NCI-H1436 treated with DMSO at 0.1 percent for 48 hours (cell line): ENCODE measurements at regions not wholly inside any gene's neighbourhood (a gene's known extent, or its start where the extent isn't known, plus 50 kb on each side); places are given as distances from the start of the nearest gene placed in this dataset.

Experiments
- DNase-seq: peaks from one replicate; lab custom pipeline; 2025; lab: John Stamatoyannopoulos, UW

DNA sequence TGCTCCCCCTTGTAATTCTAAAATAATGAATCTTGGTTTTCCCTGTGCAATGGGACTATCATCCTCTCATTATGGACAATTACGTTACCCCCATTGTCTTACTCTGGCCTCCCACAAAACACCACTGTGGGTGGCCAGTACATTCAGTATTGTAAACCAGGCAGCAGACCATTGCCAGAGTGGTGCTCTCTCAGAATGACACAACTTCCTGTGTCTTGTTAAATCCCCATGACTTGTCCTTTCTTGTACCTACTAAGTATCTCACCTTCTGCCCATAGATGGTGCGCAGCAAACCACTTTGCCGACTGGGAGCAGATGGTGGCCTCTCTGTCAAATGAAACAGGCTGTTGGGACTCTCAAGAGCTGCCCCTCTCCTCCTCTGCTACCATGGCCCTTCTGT is 287.1 kb upstream of the RAG2 start:
- DNase-seq: no peak

DNA sequence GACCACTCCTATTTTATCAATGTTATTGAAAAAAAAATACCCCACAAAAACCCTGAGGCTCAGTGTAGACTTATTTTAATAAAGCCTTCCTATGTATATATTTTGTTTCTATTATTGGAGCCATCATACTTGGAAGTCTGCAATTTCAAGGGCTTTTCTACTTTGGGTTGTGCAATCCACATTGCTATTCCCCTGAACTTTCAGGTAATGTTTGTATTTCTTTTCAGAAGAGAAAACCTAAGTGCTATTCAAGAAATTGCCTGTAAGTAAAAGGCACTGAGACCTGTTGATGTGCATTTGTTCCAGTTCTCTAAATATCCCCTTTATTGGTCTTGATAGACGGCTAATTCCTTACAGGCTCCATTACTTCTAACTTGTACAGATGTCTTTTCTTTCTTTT is 280.7 kb upstream of the RAG2 start:
- DNase-seq: no peak

GRCh38 chr11:36877149-36877548 is 279.1 kb upstream of the RAG2 start:
- no peak for DNase-seq

GRCh38 chr11:36876266-36876665 is 278.2 kb upstream of the RAG2 start:
- DNase-seq: no peak

DNA sequence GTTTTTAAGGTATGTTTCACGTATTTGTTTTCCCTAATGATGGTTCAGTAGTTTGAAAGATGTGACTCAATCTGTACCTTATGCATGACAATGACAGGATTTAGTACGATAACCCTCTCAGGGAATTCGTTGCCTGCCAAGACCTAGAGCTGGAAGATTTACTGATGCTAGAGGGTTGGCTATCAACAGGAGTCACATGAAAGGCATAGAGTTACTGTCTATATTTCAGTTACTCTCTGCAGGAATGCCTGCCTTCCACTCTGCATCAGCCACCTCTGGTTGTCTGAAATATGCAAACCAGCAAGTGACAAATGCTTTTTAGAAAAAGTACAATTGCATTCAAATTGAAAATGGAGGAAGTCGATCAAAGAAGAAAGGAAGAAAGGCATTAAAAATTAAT is 276.3 kb upstream of the RAG2 start:
- DNase-seq: no peak

DNA sequence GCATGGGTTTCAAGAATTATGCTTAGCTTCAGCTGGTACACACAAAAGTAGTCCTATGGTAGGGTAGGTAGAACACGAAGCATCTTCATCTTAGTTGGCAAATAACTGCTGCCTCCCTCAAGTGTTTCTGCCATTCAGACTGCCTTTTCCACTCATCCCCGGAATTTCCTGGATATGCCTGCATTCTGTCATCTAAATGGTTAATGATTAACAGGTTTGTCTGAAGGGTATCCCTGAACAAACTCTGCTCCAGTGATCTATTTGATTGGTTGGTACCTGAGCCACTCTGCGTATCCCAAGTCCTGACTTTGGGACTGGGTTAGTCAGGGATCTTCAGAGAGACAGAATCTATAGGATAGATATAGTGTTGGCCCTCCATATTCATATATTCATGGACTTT is 272.3 kb upstream of the RAG2 start:
- DNase-seq: no peak

- DNase-seq: no peak
These were observed 270.3 kb upstream of the RAG2 start for GRCh38 chr11:36868380-36868779.

DNA sequence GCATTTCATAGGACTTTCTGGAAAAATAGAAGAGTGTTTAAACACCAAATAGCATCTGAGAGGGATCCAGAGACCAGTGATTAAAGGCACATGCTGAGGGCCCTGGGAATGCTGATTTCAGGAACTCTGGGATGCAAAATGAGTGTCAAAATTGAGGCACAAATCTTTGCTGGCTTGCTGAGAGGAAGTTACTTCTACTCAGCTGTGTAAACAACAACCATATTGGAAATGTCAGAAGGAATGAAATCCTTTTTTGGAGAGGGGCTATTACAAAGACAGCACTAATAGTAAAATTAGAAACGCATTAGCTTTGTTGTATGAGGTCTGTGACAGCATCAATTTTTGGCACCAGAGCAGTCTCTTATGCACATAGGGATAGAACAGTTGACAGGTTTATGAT is 267.8 kb upstream of the RAG2 start:
- DNase-seq: no peak

DNA sequence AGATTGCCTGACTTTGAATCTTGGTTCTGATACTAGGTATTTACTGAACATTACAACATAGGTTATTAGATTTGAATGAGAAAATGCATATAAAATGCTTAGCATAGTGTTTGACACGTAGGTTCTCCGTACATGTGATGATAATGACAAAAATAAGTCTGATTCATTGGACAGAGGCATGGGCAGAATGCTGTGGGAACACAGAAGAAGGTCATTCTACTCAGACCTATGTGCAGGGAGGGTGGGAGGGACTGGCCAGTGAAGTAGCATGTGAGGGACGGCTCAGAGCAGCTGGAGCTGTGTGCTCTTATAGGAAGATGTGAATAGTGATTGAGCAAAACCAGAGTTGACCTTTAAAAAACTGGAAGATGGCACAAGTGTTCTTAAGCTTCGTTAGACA is 256.8 kb upstream of the RAG2 start:
- DNase-seq: no peak

- DNase-seq: no peak
These were observed 250.6 kb upstream of the RAG2 start for GRCh38 chr11:36848660-36849059.

DNA sequence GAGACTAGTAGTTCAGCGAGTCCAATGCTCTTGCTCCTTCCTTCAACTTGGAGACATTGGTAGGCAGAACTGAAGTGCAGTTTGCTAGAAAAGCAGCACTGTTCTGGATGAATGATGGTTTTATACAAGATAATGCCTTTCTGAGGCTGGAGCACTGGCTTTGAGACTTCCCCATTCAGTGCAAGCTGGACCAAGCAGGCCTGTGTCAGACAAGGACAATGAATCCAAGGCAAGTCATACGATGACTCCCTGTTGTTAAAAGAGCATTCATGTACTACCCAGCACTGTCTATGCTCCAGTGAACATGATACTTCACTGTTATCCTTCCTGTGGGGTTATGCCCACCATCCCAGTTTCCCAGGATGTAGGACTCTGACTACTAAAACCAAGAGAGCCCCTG is 242.3 kb upstream of the RAG2 start:
- DNase-seq: no peak

- no peak for DNase-seq
These were observed 239.9 kb upstream of the RAG2 start for GRCh38 chr11:36837831-36838437.

- DNase-seq: no peak
These were observed 227.2 kb upstream of the RAG2 start for GRCh38 chr11:36825251-36825650.

GRCh38 chr11:36824349-36824748 is 226.3 kb upstream of the RAG2 start:
- DNase-seq: no peak

GRCh38 chr11:36822829-36823228 is 224.8 kb upstream of the RAG2 start:
- no peak for DNase-seq

DNA sequence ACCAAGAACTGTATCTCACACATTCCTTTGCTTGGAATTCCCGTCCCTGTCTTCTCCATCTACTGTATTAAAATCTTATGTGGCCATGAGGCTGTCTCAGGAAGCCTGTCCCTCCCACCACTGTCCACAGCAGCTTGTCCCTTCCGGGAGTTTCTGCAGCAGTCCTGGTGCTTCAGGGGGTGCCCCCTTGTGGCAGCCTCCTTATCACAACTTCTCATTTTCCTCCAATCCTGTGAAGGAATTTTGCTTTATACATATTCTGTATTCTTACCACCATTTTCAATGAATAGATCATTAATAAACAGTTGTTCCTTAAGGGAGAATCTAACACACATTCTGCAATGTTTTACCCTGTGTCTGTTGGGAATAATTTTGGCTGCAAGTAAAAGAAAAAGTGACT is 220.4 kb upstream of the RAG2 start:
- no peak for DNase-seq

GRCh38 chr11:36817336-36817965 is 219.4 kb upstream of the RAG2 start:
- DNase-seq: no peak

DNA sequence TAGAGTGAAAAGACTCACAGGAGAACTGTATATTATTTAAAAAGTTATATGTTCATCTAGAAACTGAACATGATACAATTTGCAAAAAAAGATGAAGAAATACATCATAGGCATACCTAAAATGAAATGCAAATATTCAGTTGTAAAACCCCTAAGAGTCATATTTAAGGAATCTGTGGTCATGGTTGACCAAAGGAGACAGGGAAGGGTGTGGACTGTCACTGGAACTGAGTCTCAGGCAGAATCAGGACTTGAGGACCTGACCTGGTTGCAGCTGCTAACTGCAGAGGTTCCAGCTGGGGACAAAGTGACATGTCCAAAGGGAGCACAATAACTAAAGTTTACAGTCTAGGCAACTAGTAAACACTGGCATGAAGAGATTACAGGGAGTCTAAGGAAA is 211.3 kb upstream of the RAG2 start:
- no peak for DNase-seq

DNA sequence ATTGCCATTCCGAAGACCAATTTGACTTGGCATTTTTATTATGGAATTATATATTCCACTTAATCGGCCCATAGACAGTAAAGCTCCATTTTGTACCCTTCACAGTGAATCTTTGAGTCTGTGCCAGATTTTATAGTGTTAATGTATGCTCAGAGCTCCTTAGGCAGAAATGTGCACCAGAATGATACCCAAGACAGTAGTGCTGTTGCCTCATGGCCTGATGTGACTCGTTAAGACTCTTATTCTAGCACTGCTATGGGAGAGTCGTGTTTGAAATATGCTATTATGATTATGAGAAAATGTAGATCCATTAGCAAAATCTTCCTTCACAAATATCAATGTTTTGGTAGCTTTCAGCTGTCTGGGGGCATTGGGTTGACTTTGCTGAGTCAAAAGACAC is 209.8 kb upstream of the RAG2 start:
- no peak for DNase-seq

DNA sequence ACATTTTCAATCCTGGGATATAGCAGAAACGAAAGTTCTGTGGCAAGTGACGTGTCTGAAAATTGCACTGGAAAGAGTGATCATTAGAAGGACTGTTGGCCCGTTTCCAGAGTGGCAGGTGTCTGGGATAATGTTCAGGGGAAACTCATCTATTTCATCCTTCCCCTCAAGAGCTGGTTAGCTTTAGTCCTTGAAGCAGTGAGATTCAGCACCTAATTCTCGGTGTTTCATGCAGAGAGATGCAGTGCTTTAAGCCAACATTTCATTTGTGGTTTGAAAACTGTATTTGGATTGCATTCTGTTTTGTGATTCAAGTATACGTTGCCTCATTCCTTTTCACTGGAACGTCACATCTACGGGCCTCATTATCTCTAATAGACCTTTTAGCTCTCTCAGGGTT is 205.0 kb upstream of the RAG2 start:
- DNase-seq: no peak

DNA sequence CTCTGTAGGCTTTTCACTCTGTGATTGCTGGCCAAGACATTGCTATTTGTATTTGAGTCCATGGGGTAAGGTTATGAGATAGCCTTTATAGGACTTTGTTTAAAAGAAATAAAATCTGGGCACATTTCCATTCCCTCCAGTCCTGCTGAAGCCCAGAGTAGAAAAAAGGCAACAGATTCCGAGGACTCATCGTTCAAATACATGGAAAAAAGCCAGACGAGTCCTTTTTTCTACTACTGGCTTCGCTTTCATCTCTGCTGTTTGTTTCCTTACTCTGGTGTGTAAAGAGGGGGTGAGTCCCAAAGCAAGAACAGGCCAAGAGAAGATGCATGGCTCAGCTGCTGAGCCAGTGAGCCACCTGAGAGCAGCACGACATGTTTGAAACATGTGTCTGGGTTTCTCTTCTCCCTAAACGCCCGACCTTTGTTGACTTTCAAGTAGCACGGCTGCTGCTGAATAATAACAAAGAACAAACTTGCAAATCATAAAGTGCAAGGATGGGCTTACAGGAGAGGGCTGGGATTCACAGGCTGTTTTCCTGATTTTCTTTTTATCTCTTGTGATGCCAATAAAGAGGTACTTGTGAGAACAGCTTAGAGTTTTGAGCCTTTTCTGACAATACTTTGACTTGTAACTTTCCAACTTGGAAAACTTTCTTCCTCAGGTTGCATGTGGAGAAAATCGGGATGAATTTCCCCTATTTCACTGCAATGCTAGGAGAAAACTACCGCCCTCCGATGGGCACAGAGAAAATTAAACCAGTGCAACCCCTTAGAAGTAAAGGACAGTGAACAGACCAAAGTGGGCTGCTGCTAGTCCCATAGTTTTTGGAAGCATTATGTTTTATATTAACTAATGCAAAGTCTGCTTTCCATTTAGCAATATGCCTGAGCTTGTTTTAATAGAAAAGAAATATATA is 195.2 kb upstream of the RAG2 start:
- no peak for DNase-seq

DNA sequence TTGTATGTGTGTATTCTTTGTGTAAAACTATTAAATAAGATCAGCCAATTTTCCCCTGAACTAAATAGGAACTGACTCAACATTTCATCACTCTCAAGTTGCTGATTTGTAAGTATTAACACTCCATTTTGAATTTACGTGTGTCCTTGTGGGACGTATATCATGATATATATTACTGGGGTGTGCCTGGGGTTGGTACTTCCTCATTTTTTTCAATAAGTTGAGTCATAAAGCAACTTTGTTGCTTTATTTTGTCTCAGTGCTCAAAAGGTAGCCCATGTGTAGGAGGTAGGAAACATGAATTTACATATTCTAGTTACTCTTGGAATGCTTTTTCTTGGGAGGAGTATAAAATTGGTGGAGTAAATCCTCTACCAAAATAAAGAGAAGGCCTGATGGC is 193.9 kb upstream of the RAG2 start:
- DNase-seq: no peak

GRCh38 chr11:36790526-36790925 is 192.5 kb upstream of the RAG2 start:
- no peak for DNase-seq
